ENCODE measurements at regions not wholly inside any gene's neighbourhood (a gene's known extent, or its start where the extent isn't known, plus 50 kb on each side); places are given as distances from the start of the nearest gene placed in this dataset.

GRCh38 chr2:9721344-9721743, 90.5 kb upstream of the YWHAQ start:
- no peak for TF ChIP-seq CTCF (IDR thresholded peaks at IDR 0.05 in 8 of 11, conservative IDR thresholded peaks at IDR 0.05 in 3 of 11)
- no peak for TF ChIP-seq POLR2A (IDR thresholded peaks at IDR 0.05)
